Thymus (tissue), 11 donors: ENCODE measurements at regions not wholly inside any gene's neighbourhood (a gene's known extent, or its start where the extent isn't known, plus 50 kb on each side); places are given as distances from the start of the nearest gene placed in this dataset.
"Not testable (repeated sequence)": the region's sequence is repeated elsewhere in the genome, so short reads cannot be mapped to it uniquely, and the experiment has no call there.

Experiments used
- DNase-seq, 9 donors: peaks; one replicate each; pipeline ENCODE4 v3.0.0-alpha.2; 2013; ENCODE audit warnings: low spot score in 9 of 9, low read depth in 6 of 9, missing footprints in 1 of 9
- H3K27ac ChIP-seq, 2 donors: one replicate each; pipeline ENCODE4 v1.5.1; 2013; ENCODE audit warnings: control low read depth in 1 of 2, low read depth in 1 of 2, low read length in 1 of 2, mild to moderate bottlenecking in 1 of 2, moderate library complexity in 1 of 2
- H3K27me3 ChIP-seq, 2 donors: one replicate each; pipeline ENCODE4 v1.5.1; 2013; ENCODE audit warnings: low read length in 1 of 2; ENCODE audit not compliant: control insufficient read depth in 2 of 2, insufficient read depth in 1 of 2
- H3K36me3 ChIP-seq, 2 donors: one replicate each; pipeline ENCODE4 v1.5.1; 2013; ENCODE audit warnings: low read length in 1 of 2, mild to moderate bottlenecking in 1 of 2, moderate library complexity in 1 of 2; ENCODE audit not compliant: control insufficient read depth in 2 of 2, insufficient read depth in 2 of 2
- H3K4me1 ChIP-seq, 2 donors: one replicate each; pipeline ENCODE4 v1.5.1; 2013; ENCODE audit warnings: low read length in 2 of 2; ENCODE audit not compliant: control insufficient read depth in 2 of 2, insufficient read depth in 2 of 2
- H3K4me3 ChIP-seq, 2 donors: one replicate each; pipeline ENCODE4 v1.5.1; 2013; ENCODE audit warnings: low read length in 2 of 2, control low read depth in 1 of 2, mild to moderate bottlenecking in 1 of 2
- H3K9me3 ChIP-seq, 2 donors: one replicate each; pipeline ENCODE4 v1.5.1; 2013; ENCODE audit warnings: low read length in 1 of 2, mild to moderate bottlenecking in 1 of 2; ENCODE audit not compliant: control insufficient read depth in 2 of 2, insufficient read depth in 1 of 2
- WGBS: extraction: QIAGEN DNeasy Blood & Tissue Kit; methylation state at CpG from one replicate; pipeline ENCODE4 v1.1.7; 2013; 5-methylcytosine and 5-hydroxymethylcytosine counted together
- donor health status: healthy.

GRCh38 chr1:234808459-234808858, 198.5 kb upstream of the IRF2BP2 start:
- H3K4me3 ChIP-seq, H3K36me3 ChIP-seq, H3K27me3 ChIP-seq, H3K27ac ChIP-seq, H3K9me3 ChIP-seq, DNase-seq, H3K4me1 ChIP-seq: not testable (repeated sequence)
- 63% methylated on average over 4 of the region's 7 CpGs for WGBS

- H3K4me1 ChIP-seq, H3K27ac ChIP-seq, H3K4me3 ChIP-seq, DNase-seq, H3K36me3 ChIP-seq, H3K27me3 ChIP-seq, H3K9me3 ChIP-seq: not testable (repeated sequence)
- WGBS, result 84% methylated on average over 3 of the region's 8 CpGs
Observed at GRCh38 chr1:234807705-234808104, 197.7 kb upstream of the IRF2BP2 start.

GRCh38 chr1:234802586-234802985, 192.6 kb upstream of the IRF2BP2 start:
- H3K27ac ChIP-seq, H3K27me3 ChIP-seq, H3K9me3 ChIP-seq, H3K4me1 ChIP-seq, H3K36me3 ChIP-seq, H3K4me3 ChIP-seq, DNase-seq: not testable (repeated sequence)
- over 99% methylated on average over 7 of the region's 7 CpGs for WGBS

- not testable (repeated sequence) for H3K9me3 ChIP-seq, H3K36me3 ChIP-seq, H3K4me1 ChIP-seq, DNase-seq, H3K4me3 ChIP-seq, H3K27me3 ChIP-seq, H3K27ac ChIP-seq
- 97% methylated on average over 4 of the region's 4 CpGs for WGBS
Observed at GRCh38 chr1:234801636-234802035, 191.7 kb upstream of the IRF2BP2 start.

- not testable (repeated sequence) for H3K27me3 ChIP-seq, H3K36me3 ChIP-seq, H3K4me1 ChIP-seq, H3K9me3 ChIP-seq, H3K27ac ChIP-seq, H3K4me3 ChIP-seq, DNase-seq
- WGBS, result no CpG with 5 or more reads among the region's 2 CpGs
Observed at GRCh38 chr1:234801147-234801546, 191.2 kb upstream of the IRF2BP2 start.

- not testable (repeated sequence) for H3K36me3 ChIP-seq, DNase-seq, H3K27me3 ChIP-seq, H3K27ac ChIP-seq, H3K9me3 ChIP-seq, H3K4me3 ChIP-seq, H3K4me1 ChIP-seq
- WGBS, result 86% methylated on average over 4 of the region's 5 CpGs
Observed at GRCh38 chr1:234800563-234800962, 190.6 kb upstream of the IRF2BP2 start.

- H3K4me1 ChIP-seq, H3K27me3 ChIP-seq, H3K4me3 ChIP-seq, DNase-seq, H3K9me3 ChIP-seq, H3K27ac ChIP-seq, H3K36me3 ChIP-seq: not testable (repeated sequence)
- WGBS, result 83% methylated on average over 1 of the region's 1 CpG
Observed at GRCh38 chr1:234799021-234799689, 189.2 kb upstream of the IRF2BP2 start.

- not testable (repeated sequence) for H3K9me3 ChIP-seq, H3K36me3 ChIP-seq, H3K4me1 ChIP-seq, H3K27me3 ChIP-seq, DNase-seq, H3K27ac ChIP-seq, H3K4me3 ChIP-seq
- no CpG with 5 or more reads among the region's 2 CpGs for WGBS
Observed at GRCh38 chr1:234797216-234797615, 187.2 kb upstream of the IRF2BP2 start.

- DNase-seq, H3K4me1 ChIP-seq, H3K36me3 ChIP-seq, H3K27me3 ChIP-seq, H3K27ac ChIP-seq, H3K4me3 ChIP-seq, H3K9me3 ChIP-seq: not testable (repeated sequence)
- WGBS, result 97% methylated on average over 2 of the region's 2 CpGs
Observed at GRCh38 chr1:234796438-234796792, 186.4 kb upstream of the IRF2BP2 start.
